HEK293T (cell line): ENCODE measurements at regions not wholly inside any gene's neighbourhood (a gene's known extent, or its start where the extent isn't known, plus 50 kb on each side); places are given as distances from the start of the nearest gene placed in this dataset.

ENCODE experiments used
- ARNT ChIP-seq: fragments of 450-650 bp; IDR thresholded peaks from 2 replicates; pipeline ENCODE4 v1.6.1; 2017; ENCODE audit warnings: mild to moderate bottlenecking
- BHLHE40 ChIP-seq: fragments of 450-650 bp; IDR thresholded peaks from 2 replicates; pipeline ENCODE4 v1.6.1; 2016; ENCODE audit warnings: mild to moderate bottlenecking, moderate library complexity, borderline replicate concordance
- CTBP1 ChIP-seq: fragments of 450-650 bp; IDR thresholded peaks from 2 replicates; pipeline ENCODE4 v1.6.1; 2016; ENCODE audit warnings: borderline replicate concordance
- ELF4 ChIP-seq: fragments of 450-650 bp; IDR thresholded peaks from 2 replicates; pipeline ENCODE4 v1.6.1; 2017; ENCODE audit warnings: antibody characterized with exemption
- FOXA1 ChIP-seq: fragments of 450-650 bp; IDR thresholded peaks from 2 replicates; pipeline ENCODE4 v1.6.1; 2016; ENCODE audit warnings: mild to moderate bottlenecking
- HDGF ChIP-seq: fragments of 450-650 bp; IDR thresholded peaks from 2 replicates; pipeline ENCODE4 v1.6.1; 2017; ENCODE audit warnings: antibody characterized with exemption, borderline replicate concordance
- L3MBTL2 ChIP-seq: fragments of 450-650 bp; conservative IDR thresholded peaks from 2 replicates; pipeline ENCODE4 v1.6.1; 2016; ENCODE audit warnings: mild to moderate bottlenecking
- NFRKB ChIP-seq: fragments of 450-650 bp; IDR thresholded peaks from 2 replicates; pipeline ENCODE4 v1.6.1; 2016; ENCODE audit warnings: mild to moderate bottlenecking, moderate library complexity
- SP1 ChIP-seq: fragments of 450-650 bp; IDR thresholded peaks from 2 replicates; pipeline ENCODE4 v1.6.1; 2017
- SUZ12 ChIP-seq: fragments of 450-650 bp; IDR thresholded peaks from 2 replicates; pipeline ENCODE4 v1.6.1; 2016; ENCODE audit warnings: mild to moderate bottlenecking
- ZNF384 ChIP-seq: fragments of 450-650 bp; IDR thresholded peaks from 2 replicates; pipeline ENCODE4 v1.6.1; 2016
- TF ChIP-seq, protein P1 (sequence below): fragments of 450-650 bp; IDR thresholded peaks from 2 replicates; pipeline ENCODE4 v1.6.1; 2016

DNA sequence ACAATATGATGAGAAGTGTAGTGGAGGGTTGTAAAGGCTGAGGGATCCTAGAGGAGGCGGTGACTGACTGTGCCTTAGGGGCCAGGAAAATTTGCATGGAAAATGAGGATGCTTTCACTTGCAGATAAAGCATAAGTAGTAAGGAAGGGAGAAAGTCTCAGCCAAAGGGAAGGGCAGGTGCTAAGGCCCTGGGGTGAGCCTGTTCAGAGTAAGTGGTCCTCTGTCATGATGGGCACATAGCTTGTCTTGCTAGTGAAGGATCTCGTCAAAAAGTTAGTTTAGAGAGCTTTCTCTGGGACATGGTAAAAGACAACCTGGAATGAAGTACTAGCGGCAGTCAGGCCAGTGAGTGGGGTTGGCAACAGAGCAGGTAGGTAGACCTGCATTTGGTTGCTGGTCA lies 75.4 kb upstream of the CPLX2 start:
- TF ChIP-seq SP1 (no peak), ELF4 (no peak), CTBP1 (no peak), L3MBTL2 (no peak), FOXA1 (no peak), HDGF (no peak), ZNF384 (no peak), NFRKB (no peak), SUZ12 (no peak), ARNT (no peak), BHLHE40 (no peak)
- TF ChIP-seq, protein P1, sequence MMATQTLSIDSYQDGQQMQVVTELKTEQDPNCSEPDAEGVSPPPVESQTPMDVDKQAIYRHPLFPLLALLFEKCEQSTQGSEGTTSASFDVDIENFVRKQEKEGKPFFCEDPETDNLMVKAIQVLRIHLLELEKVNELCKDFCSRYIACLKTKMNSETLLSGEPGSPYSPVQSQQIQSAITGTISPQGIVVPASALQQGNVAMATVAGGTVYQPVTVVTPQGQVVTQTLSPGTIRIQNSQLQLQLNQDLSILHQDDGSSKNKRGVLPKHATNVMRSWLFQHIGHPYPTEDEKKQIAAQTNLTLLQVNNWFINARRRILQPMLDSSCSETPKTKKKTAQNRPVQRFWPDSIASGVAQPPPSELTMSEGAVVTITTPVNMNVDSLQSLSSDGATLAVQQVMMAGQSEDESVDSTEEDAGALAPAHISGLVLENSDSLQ: no peak
